Large intestine (tissue), 3 donors: ENCODE measurements at regions not wholly inside any gene's neighbourhood (a gene's known extent, or its start where the extent isn't known, plus 50 kb on each side); places are given as distances from the start of the nearest gene placed in this dataset.

ENCODE experiments used
- DNase-seq, 2 donors: peaks; one replicate each; pipeline versions ENCODE4 v3.0.0 to v3.0.0-alpha.2; 2013
- H3K27ac ChIP-seq: one replicate; pipeline ENCODE4 v1.5.1; 2013; ENCODE audit warnings: low read length
- H3K27me3 ChIP-seq: 2 replicates; pipeline ENCODE4 v1.6.1; 2013; ENCODE audit warnings: low read length; ENCODE audit not compliant: control insufficient read depth, insufficient read depth
- H3K36me3 ChIP-seq: 2 replicates; pipeline ENCODE4 v1.6.1; 2013; ENCODE audit warnings: low read length; ENCODE audit not compliant: control insufficient read depth, insufficient read depth
- H3K4me1 ChIP-seq: one replicate; pipeline ENCODE4 v1.6.1; 2013; ENCODE audit warnings: low read length; ENCODE audit not compliant: control insufficient read depth, insufficient read depth
- H3K4me3 ChIP-seq: one replicate; pipeline ENCODE4 v1.5.1; 2013; ENCODE audit warnings: low read length
- H3K9me3 ChIP-seq: one replicate; pipeline ENCODE4 v1.6.1; 2013; ENCODE audit warnings: mild to moderate bottlenecking, low read depth, low read length, moderate library complexity; ENCODE audit not compliant: control insufficient read depth
- WGBS: methylation state at CpG from one replicate; pipeline ENCODE4 v1.1.5; 2013; ENCODE audit warnings: low lambda C conversion rate; ENCODE audit not compliant: insufficient coverage; 5-methylcytosine and 5-hydroxymethylcytosine counted together

DNA sequence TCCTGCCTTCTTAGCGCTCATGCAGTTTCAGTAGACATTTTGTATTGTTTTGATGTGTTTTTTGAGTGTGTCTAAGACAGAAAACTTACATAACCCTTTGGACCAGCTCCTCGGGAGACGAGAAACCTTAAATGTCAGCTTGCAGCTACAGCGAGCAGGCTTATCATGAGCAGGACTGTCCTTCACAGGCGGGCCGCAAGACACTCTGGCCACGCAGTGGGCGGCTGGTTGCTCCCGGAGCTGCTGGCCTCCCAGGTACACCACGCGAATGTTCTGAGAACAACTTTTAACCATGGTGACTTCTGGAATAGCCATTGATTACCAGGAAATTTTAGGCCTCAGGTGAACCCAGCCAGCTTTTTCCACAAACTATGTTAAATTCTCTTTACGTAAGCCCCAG is 164.1 kb upstream of the DIO3 start:
- Histone ChIP-seq H3K36me3 (no peaks in the 10 kb centered on the region), H3K27me3 (no peaks in the 10 kb centered on the region), H3K4me3 (no peak overlapping the region), H3K9me3 (no peaks in the 10 kb centered on the region), H3K4me1 (no peaks in the 10 kb centered on the region), H3K27ac (no peak overlapping the region)
- WGBS: 100% methylated on average over 1 of the region's 12 CpGs
- DNase-seq: no peak

DNA sequence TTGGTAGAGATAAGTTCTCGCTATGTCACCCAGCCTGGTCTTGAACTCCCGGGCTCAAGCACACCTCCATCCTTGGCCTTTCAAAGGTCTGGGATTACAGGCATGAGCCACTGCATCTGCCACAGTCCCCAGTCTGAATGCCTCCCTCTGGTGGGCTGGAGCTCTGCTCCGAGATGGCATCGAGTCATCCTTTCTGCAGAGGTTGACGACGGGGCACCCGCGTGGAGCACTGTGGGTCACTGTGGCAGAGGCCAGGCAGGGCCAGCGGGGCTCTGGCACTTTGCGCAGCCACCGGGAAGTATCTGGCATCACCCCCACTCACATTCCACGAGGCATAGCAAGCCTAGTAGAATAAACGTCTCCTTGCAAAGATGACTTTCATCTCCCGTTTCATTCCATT is 163.3 kb upstream of the DIO3 start:
- Histone ChIP-seq H3K27ac (no peak overlapping the region), H3K9me3 (no peaks in the 10 kb centered on the region)

DNA sequence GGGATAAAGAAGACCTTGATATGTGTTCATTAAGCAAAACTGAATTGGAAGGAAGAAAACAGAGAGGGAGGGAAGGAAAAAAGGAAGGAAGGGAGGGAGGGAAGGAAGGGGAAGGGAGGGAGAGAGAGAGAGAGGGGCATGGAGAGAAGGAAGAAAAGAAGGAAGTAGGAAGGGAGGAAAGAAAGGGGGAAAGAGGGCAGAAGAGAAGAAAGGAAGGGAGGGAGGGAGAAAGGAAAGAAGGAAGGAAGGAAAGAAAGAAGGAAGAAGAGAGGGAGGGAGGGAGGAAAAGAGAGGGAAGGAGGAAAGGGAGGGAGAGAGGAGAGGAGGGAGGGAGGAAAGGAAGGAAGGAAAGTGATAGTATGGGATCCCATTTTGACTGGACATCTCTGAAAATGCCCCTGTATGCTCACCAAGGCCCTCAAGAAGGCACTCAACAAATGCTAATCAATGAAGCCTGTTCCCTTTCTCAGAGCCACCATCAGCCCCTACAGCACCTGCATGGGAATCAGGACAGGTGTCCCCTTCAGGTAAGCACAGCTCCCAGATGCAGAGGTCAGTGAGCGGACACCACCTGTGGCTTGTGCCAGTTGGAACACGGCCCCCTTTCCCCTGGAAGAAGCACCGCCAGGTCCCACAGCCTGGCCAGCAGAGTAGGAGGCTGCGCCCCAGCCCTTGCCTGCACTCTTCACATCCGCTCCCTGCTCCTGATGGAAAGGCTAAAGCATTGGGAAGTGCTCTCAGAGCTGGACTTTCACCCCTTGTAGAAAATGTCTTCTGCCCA is 161.4 kb upstream of the DIO3 start:
- Histone ChIP-seq H3K27ac (no peak overlapping the region), H3K4me3 (no peak overlapping the region), H3K36me3 (no peaks in the 10 kb centered on the region), H3K27me3 (no peaks in the 10 kb centered on the region), H3K4me1 (no peaks in the 10 kb centered on the region), H3K9me3 (no peaks in the 10 kb centered on the region)
- WGBS: no CpG with 5 or more reads among the region's 5 CpGs
- DNase-seq: no peak

More for the DNA sequence above, 163.3 kb upstream of the DIO3 start:
- H3K4me3 ChIP-seq: no peak overlapping the region
- no peaks in the 10 kb centered on the region for H3K27me3 ChIP-seq
- DNase-seq: no peak
- H3K36me3 ChIP-seq: no peaks in the 10 kb centered on the region
- no CpG with 5 or more reads among the region's 14 CpGs for WGBS
- H3K4me1 ChIP-seq: no peaks in the 10 kb centered on the region

DNA sequence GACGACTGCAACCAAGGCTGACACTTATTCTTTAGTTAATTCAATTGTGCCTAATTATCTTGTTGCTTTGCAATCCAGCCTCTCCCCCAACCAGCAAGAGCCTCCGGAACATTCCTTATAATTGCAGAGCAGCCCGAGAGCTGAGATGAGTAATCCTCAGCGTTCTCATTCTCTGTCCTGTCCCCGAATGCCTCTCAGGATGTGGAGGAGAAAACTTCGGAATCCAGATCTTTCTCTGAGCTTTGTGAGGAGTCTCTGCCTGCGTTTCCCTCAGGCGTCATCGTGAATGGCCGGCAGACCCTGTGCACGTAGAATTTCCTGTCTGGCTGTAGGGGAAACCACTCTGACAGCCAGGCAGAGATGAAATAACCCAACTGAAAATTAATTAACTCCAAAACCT is 160.5 kb upstream of the DIO3 start:
- no peak overlapping the region for H3K27ac ChIP-seq

DNA sequence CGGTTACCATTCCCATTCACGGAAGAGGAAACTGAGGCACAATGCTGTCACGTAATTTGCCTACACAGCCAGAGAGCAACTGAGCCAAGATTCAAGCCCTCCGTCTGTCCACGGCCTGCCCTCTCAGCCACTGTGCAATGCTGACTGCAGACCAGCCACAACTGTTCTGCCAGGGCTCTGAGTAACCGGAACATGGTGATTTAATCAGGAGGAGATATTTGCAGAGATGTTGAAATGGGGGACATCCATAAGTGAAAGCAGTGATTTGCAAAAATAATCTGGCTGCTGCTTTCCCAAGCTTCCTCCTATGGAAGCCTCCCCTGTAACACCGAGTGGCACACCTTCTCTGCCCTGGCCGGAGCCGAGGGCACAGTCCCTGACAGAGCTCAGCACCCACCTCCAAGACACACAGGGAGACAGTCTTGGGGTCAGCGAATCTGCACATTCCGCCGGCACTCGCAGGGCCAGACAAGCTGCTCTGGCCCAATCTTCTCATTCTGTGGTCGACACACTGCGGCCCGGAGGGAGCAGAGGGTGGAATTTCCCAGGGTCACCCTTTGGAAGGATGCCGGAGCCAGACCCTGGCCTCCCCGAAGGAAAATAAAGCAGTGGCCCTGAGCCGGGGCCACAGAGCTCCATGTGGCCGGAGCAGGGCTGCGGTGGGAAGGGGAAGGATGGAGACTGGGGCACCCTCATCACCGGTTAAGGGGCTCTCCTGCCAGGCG is 158.2 kb upstream of the DIO3 start:
- no peak overlapping the region for H3K27ac ChIP-seq
- H3K36me3 ChIP-seq: no peaks in the 10 kb centered on the region
- H3K4me1 ChIP-seq: no peaks in the 10 kb centered on the region
- WGBS: no CpG with 5 or more reads among the region's 23 CpGs
- no peak for DNase-seq
- H3K9me3 ChIP-seq: no peaks in the 10 kb centered on the region
- no peaks in the 10 kb centered on the region for H3K27me3 ChIP-seq
- H3K4me3 ChIP-seq: no peak overlapping the region

More for the DNA sequence above, 160.5 kb upstream of the DIO3 start:
- Histone ChIP-seq H3K36me3 (no peaks in the 10 kb centered on the region), H3K27me3 (no peaks in the 10 kb centered on the region), H3K4me3 (no peak overlapping the region), H3K9me3 (no peaks in the 10 kb centered on the region), H3K4me1 (no peaks in the 10 kb centered on the region)
- DNase-seq: no peak
- no CpG with 5 or more reads among the region's 11 CpGs for WGBS

DNA sequence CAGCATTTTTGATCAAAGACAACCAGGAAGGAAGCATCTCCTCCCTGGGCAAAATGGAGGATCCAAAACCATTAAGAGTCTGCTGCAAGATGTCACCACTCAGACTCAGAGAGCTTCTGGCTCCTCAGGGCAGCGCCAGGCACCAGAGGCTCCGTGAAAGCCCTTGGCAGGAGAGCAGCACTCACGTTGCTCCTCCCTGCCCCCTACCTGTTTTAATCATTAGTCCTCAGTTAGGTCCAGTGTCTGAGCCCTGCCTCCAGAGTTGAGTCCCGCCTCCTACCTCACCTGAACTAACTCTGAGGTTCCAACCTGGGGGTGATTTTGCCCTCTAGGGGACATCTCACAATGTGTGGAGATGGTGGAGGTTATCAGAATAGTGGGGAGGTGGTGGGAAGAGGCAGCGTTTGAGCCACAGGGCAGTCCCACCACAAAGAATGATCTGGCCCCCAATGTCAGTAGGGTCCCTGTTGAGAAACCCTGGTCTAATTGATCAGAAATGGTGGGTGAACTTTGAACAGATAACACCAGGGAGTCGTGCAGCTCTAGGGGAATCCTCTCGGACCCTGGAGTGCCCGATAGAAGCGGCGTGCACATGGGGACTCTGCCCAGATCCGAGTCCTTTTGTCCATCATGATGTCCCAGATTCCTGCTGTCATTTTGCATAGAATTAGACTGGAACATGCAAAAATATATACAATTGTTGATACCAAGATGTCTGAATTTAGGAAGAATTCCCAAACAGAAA is 156.7 kb upstream of the DIO3 start:
- no peak overlapping the region for H3K27ac ChIP-seq
- 100% methylated on average over 1 of the region's 11 CpGs for WGBS
- peaks cover 2% of the 10 kb centered on the region for H3K27me3 ChIP-seq
- DNase-seq: no peak
- no peaks in the 10 kb centered on the region for H3K36me3 ChIP-seq
- H3K4me1 ChIP-seq: no peaks in the 10 kb centered on the region
- peaks cover 3% of the 10 kb centered on the region for H3K9me3 ChIP-seq
- no peak overlapping the region for H3K4me3 ChIP-seq

DNA sequence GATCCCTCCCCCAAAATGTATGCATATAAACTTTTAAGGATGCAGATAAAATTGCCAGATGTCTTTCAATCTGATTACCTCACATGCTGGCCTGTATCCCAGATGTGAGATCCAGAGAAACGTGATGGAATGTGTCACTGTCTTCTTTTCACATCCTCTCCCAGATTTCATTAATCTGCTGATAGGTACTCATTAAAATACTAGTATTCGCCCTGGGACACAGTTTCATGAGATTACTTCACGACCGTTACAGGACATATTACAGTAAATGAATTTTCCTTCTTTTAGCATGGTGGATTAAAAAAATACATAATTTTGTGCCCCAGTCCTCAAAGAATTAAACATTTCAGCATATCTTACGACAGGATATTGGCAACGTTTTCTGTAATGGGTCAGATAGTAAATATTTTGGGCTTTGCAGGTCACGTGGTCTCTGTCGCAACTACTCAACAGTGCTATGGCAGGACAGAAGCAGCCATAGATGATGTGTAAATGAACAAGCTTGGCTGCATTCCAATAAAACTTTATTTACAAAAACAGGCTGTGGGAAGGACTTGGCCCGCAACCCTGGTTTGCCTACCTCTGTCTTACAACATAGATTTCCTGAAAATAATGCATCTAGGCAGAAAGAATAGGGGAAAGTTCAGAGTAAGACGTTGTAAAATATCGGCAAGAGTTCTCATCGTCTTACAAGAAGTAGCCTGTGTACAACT is 156.0 kb upstream of the DIO3 start:
- H3K4me1 ChIP-seq: no peaks in the 10 kb centered on the region
- H3K27ac ChIP-seq: no peak overlapping the region

DNA sequence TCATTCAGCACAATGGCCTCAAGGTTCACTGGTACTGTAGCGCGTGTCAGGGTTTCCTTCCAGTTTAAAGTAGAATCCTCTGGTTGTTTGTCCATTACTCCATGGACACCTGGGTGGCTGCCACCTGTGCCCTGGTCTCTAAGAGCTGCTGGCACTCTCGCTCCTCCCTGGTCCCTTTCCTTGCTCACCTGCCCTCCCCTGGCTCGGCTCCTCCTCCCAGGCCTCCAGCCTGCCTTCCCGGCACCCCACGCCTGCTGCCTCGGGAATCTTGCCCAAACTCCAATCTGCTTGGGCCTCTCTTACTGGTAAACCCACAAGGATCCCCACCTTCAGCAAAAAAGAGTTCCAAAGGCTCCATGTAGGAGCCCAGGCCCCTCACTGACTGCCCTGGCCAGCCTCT is 154.4 kb upstream of the DIO3 start:
- H3K36me3 ChIP-seq: no peaks in the 10 kb centered on the region
- no peak overlapping the region for H3K27ac ChIP-seq
- peaks cover 2% of the 10 kb centered on the region for H3K27me3 ChIP-seq
- no peaks in the 10 kb centered on the region for H3K4me1 ChIP-seq
- WGBS: 100% methylated on average over 1 of the region's 7 CpGs
- no peak for DNase-seq
- peaks cover 3% of the 10 kb centered on the region for H3K9me3 ChIP-seq
- H3K4me3 ChIP-seq: no peak overlapping the region

More for the DNA sequence above, 156.0 kb upstream of the DIO3 start:
- Histone ChIP-seq H3K4me3 (no peak overlapping the region), H3K27me3 (peaks cover 2% of the 10 kb centered on the region), H3K9me3 (peaks cover 3% of the 10 kb centered on the region), H3K36me3 (no peaks in the 10 kb centered on the region)
- 86% methylated on average over 5 of the region's 12 CpGs for WGBS
- DNase-seq: no peak

DNA sequence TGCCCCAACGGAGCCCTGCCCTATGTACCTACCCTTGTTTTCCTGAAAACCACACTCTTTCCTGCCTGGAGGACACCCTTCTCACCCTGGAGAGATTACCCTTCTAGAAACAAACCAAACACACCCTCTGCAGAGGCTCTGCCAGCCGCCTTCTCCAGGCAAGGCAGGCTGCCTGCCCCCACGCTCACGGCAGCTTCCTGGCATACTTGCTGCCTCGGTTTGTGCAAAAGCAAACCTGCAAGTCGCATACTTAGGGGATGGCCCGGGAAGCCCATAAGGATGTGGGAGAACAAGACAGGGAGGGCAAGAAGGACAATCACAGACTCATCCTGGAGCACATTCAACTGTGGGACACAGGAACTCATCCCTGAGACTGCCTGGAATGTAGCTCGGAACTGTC is 154.0 kb upstream of the DIO3 start:
- WGBS: no CpG with 5 or more reads among the region's 8 CpGs
- no peaks in the 10 kb centered on the region for H3K36me3 ChIP-seq
- DNase-seq: no peak
- no peak overlapping the region for H3K4me3 ChIP-seq
- no peak overlapping the region for H3K27ac ChIP-seq
- H3K27me3 ChIP-seq: peaks cover 2% of the 10 kb centered on the region
- H3K4me1 ChIP-seq: no peaks in the 10 kb centered on the region
- peaks cover 3% of the 10 kb centered on the region for H3K9me3 ChIP-seq
